NCI-H82 treated with DMSO at 0.1 percent for 48 hours (cell line): ENCODE measurements at regions not wholly inside any gene's neighbourhood (a gene's known extent, or its start where the extent isn't known, plus 50 kb on each side); places are given as distances from the start of the nearest gene placed in this dataset.
"Not testable (repeated sequence)": the region's sequence is repeated elsewhere in the genome, so short reads cannot be mapped to it uniquely, and the experiment has no call there.

ENCODE experiments used
- DNase-seq: peaks from one replicate; lab custom pipeline; 2025; ENCODE audit not compliant: unreplicated experiment; lab: John Stamatoyannopoulos, UW

DNA sequence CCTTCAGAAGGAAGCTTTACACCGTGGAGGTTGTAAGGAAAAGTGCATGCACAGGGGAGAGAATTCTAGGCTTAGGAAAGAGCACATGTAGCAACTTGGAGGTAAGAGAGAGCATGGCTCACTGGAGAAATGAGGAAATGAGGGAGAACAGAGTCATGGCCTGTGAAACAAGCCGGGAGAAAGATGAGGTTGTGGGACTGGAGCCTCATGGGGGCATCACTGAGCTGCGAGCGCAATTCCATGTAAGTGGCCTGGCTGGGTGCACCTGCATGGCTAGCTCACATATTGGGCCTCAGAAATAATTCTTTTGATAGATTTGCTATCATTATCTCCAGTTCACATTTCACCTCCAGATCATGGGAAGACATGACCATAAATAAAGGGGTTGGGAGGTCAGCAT lies 785.5 kb upstream of the RAB6C start:
- DNase-seq, result no peak

DNA sequence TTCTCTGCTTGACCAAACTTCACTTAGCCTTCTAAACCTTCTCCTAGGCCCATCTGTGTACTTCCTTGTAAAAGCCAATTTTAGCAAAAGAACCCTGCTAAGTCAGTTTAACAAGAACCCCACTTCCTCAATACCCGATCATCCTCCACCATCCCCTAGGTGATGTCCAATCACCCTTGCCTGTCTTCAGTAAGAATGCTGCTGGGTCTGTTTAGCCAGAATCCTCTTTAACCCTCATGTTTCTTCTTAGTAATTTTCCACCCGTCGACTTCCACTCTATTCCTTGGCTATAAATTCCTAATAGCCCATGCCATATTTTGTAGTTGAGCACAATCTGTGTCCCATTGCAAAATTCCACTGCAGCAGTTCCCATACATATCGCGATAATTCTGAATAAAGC lies 780.0 kb upstream of the RAB6C start:
- DNase-seq, result no peak

DNA sequence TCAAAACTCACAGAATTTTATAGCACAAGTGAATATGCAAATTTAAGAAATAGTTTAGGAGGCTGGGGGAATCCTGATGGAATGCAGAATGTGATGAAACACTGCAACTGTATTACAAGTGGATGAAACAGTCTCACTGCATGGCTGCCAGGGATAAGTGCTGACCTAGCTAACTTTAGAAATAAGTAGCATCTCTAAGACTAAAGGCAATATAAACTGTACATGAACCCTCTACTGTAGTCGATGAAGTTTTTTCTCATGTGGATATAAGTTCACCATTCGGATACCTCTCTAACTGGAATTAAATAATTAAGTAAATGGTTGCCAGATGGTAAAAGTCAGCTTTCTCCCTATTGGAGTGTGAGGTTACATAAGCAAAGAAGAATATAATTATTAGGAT lies 777.8 kb upstream of the RAB6C start:
- DNase-seq, result no peak

DNA sequence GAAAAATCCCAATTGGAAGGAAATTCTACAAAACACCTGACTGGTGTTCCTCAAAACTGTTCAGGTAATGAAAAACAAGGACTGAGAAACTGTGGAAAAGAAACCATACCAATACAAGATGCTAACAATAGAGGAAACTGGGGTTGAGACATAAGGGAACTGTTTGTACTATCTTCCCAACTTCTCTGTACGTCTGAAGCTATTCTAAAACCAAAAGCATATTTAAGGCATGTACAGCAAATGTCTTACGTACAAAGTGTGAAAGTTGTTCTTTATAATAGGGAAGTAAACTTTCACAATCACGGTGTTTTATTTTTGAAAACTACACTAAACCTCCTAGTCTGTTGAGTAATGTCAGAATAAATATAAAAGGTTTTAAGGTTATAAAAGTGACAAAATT lies 776.1 kb upstream of the RAB6C start:
- no peak for DNase-seq

DNA sequence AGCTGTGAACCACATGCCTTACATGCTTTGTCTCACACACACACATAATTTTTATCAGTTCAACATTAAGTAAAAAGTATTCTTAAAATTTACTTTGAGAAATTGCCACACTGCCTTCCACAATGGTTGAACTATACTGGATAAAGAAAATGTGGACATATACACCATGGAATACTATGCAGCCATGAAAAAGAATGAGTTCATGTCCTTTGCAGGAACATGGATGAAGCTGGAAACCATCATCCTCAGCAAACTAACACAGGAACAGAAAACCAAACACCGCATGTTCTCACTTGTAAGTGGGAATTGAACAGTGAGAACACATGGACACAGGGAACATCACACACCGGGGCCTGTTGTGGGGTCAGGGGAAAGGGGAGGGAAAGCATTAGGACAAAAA lies 774.9 kb upstream of the RAB6C start:
- not testable (repeated sequence) for DNase-seq

DNA sequence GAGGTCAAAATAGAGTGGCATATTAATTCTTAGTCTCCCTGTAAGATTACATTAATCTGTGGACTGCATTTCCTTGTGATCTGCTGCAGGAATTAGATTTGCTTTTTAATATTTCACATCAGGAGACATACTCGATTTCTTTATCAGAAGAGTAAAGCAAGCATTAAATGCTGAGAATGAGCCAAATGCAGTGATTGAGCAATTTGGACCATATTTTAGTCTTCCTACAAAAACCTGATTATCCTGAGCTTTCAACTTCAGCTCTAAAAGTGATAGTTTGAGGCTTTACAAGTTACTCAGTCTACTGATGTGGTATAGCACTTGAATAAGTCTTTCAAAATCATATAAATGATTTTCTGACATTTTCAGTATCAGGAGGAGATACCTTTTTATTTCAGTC lies 774.3 kb upstream of the RAB6C start:
- no peak for DNase-seq

DNA sequence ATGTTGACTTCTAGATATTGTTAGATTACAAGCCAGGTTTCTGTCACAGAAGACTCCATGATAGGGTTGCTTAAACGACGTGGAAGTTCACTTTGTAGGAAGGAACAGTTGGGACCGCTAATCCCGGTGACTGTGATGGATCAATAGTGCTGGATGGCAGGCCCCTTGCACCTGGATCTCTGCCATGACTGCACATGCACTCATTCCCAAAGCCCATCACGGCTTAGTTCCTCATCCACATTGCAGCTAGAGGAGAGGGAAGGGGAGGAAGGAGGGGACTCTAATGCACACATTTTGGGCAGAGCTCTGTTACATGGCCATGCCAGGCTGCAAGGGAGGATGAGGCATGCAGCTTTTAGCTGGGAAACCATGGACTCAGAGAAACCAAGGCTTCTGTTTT lies 773.7 kb upstream of the RAB6C start:
- no peak for DNase-seq

DNA sequence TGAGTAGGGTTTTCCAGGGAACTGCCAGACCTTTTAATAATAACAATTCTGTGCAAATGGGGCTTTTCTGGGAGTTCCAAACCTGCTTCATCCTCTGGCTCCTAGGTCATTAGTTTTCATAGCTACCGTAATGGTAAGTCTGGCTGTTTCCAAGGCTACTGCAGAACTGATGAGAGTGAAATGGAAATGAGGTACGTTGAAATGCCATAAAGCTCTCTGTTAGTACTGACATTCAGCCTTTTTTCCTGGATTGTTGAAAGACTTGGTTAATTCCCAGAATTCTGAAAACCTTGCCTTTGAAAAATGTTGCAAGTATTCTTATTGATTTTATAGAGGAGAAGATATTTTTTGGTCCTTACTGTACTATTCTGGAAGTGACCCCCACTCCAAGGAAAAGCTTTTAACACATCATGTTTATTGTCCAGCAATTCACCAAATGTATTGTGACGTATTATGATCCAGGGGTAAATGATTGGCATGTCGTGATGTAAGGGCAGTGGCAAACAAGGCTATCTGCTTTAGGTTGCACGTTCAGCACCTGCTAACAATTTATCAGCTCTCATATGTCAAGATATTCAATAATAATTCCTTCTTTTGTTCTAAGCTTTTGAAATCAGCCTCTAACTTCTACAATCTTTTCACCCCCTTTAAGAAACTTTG lies 767.0 kb upstream of the RAB6C start:
- no peak for DNase-seq

DNA sequence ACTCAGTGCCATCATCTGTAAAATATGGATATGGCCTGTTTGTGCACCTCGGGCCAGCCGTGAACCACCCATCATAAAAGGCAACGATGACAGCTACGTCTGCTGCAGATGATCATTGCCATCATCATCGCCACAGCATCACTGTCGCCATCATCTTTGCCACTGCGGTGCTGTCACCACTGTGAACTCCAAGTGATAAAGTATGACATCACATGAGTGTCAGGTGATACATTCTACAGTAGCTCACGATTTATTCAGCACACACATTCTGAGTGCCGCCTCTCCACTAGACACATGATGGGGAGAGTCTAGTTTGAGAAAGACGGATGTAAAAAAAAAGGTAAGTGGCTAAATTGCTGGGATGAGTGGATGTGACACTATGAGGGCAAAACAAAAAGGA lies 755.4 kb upstream of the RAB6C start:
- DNase-seq, result no peak

DNA sequence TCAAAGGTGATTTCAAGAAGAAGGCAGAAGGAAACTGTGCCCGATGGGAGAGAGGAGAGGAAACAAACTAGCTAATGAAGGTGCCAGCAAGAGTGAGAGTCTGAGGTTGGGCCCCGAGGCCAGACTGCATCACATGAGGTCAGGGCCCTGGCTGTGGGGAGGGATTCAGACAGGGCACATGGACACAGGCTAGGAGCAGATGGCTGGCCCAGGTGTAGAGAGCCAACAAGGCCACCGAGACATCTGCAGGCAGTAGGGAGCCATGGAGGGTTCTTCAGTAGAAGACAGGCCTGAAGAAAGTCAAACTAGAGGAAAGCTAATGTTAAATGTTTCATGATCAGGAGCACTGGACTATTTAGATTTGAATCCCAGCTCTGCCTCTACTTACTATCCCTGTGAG lies 755.0 kb upstream of the RAB6C start:
- DNase-seq, result no peak

DNA sequence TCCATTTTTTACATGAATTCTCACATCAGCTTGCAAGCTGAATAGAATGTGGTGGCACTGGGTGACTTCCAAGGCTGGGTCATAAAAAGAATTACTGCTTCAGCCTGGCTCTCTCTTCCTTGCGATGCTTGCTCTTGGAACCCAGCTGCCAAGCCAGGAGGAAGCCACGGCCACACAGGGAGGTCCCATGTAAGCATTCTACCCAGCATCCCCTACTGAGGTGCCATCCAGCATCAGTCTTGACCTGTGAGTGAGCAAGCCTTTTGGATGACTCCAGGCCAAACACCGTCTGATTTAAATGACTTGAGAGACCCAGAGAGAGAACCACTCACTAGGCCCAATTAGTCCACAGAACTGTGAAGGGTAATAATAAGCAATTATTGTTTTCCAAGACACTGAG lies 750.3 kb upstream of the RAB6C start:
- DNase-seq, result no peak

DNA sequence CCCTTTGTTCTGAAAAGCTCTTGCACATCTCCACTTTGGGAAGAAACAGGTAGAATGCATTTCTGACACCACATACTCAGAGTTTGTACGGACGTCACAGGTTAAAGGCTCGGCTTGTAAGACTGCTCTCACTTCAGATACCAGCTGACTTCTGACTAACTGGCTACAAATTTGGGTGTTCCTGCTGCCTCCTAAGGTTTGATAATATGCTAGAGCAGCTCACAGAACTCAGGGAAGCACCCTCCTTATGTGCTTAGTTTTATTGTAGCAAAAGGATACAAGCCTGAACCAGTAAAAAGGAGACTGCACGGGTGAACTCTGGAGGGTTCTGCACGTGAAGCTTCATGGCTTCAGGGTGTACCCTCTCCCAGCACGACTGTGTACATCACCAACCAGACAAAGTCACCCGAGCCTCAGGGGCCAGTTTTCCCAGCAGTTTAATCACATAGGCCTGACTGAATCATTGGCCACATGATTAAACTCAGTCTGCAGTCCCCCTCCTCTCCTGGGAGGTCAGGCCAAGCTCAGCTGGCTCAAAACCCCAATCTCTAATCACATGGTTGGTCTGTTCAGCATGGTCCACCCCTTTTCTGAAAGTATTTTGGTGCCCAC lies 749.5 kb upstream of the RAB6C start:
- DNase-seq, result no peak

DNA sequence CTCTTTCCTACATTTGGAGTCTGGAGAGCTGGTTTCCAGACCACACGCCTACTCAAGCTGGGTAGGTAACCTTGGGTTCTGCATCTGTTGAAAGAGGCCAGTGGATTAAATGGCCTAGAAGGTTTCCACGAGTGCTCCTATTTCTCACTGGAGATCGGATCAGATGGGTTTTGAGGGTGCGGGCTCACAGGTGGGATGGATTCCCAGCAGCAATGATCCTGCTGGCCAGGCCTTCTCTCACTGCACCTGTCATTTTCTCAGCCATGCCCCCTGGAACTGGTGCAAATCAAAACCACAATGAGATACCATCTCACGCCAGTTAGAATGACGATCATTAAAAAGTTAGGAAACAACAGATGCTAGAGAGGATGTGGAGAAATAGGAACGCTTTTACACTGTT lies 747.5 kb upstream of the RAB6C start:
- DNase-seq, result no peak

DNA sequence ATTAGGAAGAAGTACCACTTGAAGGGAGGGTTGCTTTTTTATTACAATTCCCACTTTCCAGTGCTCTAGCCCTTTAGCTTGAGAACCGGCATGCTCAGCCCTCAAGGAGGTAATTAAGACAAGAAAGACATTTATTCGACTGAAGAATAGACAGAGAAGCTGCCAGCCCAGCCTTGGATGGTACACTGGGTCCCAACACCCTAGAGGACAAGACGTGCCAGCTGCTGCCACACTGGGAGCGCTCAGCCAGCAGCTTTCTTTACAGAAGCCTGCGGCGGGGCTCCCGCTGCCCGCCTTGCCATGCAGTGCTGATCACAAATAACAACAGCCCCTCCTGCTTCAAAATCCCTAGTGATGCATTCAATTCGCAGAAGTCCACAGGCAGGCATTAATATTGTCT lies 746.3 kb upstream of the RAB6C start:
- DNase-seq, result no peak

DNA sequence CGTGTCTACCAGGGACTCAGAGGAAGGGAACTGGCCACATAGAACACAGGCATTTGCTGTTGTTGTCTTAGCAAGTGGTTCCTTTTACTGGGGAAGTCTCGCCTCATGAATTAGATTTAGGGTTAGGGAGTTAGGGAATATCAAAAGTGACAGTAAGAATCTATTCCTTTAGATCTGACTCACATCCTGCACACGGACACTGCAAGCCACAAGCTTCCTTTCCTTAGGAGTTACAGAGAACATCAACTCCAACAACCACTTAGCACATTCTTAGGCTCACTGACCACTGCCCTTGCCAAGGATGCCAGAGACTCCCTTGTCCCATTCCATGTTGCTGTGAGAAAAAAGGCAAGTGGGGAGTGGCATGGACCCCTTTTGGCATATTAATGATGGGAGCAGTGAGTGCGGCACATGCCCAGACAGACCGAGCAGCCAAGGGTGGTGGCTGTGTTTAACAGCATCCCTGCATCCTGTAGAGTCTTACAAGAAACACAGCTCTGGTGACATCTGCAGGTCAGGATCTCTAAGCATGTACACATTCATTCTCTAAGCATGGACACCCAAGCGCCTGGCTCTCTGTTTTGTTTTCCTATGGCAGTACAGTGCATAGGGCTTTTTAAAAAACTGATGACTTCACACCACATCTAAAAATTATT lies 745.6 kb upstream of the RAB6C start:
- no peak for DNase-seq

DNA sequence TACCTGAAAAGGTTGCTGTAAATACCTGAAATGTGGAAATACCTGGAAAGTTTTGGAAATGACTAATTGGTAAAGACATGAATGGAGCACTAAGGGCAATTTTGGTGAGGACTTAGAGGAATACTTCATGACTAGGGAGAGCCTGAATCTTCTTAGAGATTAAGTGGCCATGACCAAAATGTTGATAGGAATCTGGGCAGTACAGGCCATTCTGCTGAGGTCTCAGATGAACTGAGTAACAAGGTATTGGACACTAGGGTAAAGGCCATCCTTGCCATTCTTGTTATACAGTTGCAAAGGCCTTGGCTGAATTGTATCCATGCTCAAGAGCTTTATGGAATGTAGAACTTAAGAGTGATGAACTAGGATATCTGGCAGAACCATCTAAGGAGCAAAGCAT lies 742.9 kb upstream of the RAB6C start:
- no peak for DNase-seq

DNA sequence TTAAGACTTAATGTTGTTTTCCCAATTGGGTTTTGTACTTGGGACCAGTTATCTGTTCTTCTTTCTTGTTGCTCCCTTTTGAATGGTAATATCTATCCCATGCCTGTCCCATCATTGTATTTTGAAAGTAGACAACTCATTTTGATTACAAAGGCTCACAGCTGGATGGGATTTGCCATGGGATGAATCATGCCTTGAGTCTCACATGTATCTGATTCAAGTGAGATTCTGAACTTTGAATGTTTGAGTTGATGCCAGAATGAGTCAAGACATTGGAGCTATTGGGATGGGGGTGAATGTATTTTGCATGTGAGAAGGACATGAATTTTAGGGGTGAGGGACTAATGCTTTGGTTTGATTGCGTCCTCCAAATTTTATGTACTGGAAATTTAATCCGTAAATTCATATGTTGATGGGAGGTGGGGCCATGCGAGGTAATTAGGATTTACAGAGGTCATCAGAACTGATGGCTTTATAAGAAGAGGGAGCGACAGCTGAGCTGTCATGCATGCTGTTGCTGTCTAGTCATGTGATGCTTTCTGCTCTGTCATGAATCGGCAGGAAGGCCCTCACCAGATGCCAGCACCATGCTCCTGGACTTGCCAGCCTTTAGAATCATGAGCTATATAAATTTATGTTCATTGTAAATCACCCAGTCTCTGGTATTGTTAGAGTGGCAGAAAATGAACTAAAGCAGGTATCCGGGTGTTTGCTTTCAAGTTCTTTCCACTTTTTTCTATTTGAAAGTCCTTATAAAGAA lies 741.3 kb upstream of the RAB6C start:
- DNase-seq, result no peak

DNA sequence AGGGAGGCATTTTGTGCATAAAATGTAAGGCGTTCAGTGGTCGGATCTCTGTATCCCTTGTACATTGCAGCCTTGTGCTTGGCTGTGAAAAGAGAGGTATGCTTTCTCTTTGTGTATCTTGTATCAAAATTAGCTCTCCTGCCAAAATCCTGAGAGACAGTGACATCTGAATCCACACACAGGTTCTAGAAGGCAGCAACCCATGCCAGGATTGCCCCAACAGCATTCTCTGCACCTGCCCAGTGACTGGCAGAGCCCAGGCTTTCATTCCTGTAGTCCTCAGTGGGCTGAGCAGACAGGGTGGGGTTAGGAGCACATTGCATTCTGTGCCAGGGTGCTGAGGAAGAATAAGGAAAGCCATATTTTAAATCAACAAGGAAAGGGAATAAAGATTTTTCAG lies 740.3 kb upstream of the RAB6C start:
- no peak for DNase-seq

DNA sequence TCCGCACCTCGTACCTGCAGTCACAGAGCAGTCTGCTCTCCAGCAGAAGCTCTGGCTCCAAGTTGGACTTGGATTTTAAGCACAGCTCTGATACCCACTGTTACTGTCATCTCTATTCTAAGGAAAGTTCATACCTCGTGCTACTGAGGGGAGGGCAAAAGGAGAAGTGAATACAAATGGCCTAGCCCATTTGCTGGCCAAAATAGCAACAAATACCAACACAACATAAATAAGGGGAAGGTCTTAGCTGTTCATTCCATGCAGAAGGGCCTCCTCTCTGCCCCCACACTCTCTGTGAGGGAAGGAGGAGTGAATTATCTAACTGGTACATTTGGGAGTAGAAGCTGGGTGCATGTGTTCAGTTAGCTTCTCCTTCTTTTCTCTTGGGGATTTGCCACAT lies 739.4 kb upstream of the RAB6C start:
- DNase-seq, result no peak

DNA sequence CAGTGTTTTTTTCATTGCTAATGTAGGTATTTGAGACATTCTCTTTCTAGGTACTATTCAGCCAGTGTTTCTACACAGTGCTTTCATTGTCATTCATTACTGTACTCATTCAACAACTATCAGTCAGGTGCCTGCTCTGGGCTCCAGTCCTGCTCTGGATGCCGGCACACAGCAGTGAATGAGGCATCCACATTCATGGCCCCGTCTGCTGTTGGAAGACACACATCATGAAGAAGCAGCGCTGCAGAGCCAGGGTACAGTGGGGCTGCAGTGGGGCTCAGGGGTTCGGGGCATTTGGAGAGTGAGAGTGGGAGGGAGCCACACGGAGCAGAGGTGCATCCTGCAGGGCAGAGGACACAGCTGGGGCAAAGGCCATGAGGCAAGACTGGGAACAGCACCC lies 737.2 kb upstream of the RAB6C start:
- DNase-seq, result no peak

DNA sequence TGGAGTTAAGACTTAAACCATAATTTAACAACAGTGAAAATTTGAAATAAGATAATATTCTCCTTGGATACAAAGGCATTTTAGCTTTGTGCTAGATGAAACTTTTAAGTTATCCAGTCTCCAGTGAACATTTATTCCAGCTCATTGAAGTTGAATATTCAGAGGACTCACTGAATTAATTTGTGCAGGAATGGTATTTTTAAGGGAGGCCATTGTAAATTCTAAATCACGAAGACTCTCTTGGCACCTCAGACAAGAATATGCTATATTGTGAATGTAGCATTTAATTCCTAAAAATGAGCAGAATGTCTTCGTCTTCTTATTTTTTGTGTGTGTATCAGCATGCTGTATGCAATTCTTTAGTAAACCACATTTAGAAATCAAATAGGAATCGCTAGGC lies 731.7 kb upstream of the RAB6C start:
- DNase-seq, result no peak

DNA sequence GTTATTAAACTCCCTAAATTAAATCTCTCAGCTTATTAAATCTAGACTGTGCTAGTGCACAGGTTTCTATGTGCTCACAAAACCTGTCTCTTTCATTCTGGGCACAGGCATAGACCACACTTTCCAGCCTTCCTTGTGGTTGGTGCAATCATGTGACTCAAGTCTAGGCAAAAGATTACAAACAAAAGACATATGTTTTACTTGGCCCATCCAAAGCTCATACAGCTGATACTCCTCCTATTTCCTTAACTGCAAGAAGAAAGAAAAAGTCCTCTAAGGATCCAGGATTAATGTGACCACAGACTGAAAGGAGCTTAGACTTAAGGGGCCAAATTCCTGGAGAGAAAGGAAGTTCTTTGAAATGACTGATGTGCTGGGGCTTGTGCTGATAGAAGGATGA lies 731.3 kb upstream of the RAB6C start:
- DNase-seq, result peak; percentile 0
